Panc1 (cell line): ENCODE measurements at regions not wholly inside any gene's neighbourhood (a gene's known extent, or its start where the extent isn't known, plus 50 kb on each side); places are given as distances from the start of the nearest gene placed in this dataset.

ENCODE experiments used
- ATAC-seq: fragments of 200-7000 bp; cut with Tn5 transposase; 2 replicates; pipeline ENCODE4 v1.9.1; 2020; ENCODE audit warnings: mild to moderate bottlenecking, moderate library complexity
- BruUV-seq: library from RNA; stranded (reverse); fragments of 400-500 nt; replicated peaks from 2 replicates; lab custom pipeline; 2021; lab: Mats Ljungman, UMichigan
- CTCF ChIA-PET: fragments of 300-600 bp; sonication (Branson Sonifier 250); formaldehyde crosslinking; loops from one replicate; lab custom pipeline; 2022; ENCODE audit warnings: antibody characterized with exemption; lab: Charles Lee
- POLR2A ChIA-PET: fragments of 300-600 bp; sonication (Branson Sonifier 250); formaldehyde crosslinking; loops from one replicate; lab custom pipeline; 2022; ENCODE audit warnings: antibody characterized with exemption; lab: Charles Lee
- DNase-seq: peaks from one replicate; pipeline ENCODE4 v3.0.0-alpha.2; 2010; ENCODE audit warnings: low read depth, low spot score
- H3K27ac ChIP-seq: 2 replicates; pipeline ENCODE4 v1.5.1; 2011; ENCODE audit warnings: mild to moderate bottlenecking, low read length, inconsistent platforms
- H3K27me3 ChIP-seq: fragments of 200-500 bp; sonication (Bioruptor generic); 2 replicates; pipeline ENCODE4 v1.6.0; 2014; ENCODE audit warnings: low read length, inconsistent platforms; ENCODE audit not compliant: control insufficient read depth, insufficient read depth
- H3K36me3 ChIP-seq: fragments of 200-500 bp; sonication (Bioruptor generic); 2 replicates; pipeline ENCODE4 v1.5.1; 2014; ENCODE audit warnings: inconsistent platforms, mild to moderate bottlenecking, low read length, moderate library complexity; ENCODE audit not compliant: control insufficient read depth, insufficient read depth
- H3K4me1 ChIP-seq: 2 replicates; pipeline ENCODE4 v1.5.1; 2011; ENCODE audit warnings: inconsistent platforms, mild to moderate bottlenecking, low read length, moderate library complexity; ENCODE audit not compliant: control insufficient read depth, insufficient read depth
- H3K4me3 ChIP-seq, 2 experiments: 2 replicates each; pipeline ENCODE4 v1.5.1; 2011 to 2012; ENCODE audit warnings: low read depth in 2 of 2, low read length in 2 of 2, mild to moderate bottlenecking in 2 of 2, inconsistent platforms in 1 of 2, moderate library complexity in 1 of 2
- H3K9me3 ChIP-seq: fragments of 200-500 bp; sonication (Bioruptor generic); 2 replicates; pipeline ENCODE4 v1.5.1; 2014; ENCODE audit warnings: low read depth, mild to moderate bottlenecking, inconsistent platforms, low read length, moderate library complexity; ENCODE audit not compliant: control insufficient read depth, insufficient read depth
- CTCF ChIP-seq: fragments of 450-650 bp; IDR thresholded peaks from 2 replicates; pipeline ENCODE4 v1.5.1; 2017; ENCODE audit warnings: mild to moderate bottlenecking
- POLR2AphosphoS5 ChIP-seq: IDR thresholded peaks from 2 replicates; pipeline ENCODE4 v1.6.1; 2012; ENCODE audit warnings: mild to moderate bottlenecking, low read depth, low read length, moderate library complexity
- REST ChIP-seq, 2 experiments: IDR thresholded peaks; 2 replicates each; pipeline ENCODE4 v1.6.1; 2011 to 2012; ENCODE audit warnings: low read depth in 2 of 2, control low read depth in 1 of 2, low read length in 1 of 2, mild to moderate bottlenecking in 1 of 2, moderate library complexity in 1 of 2; ENCODE audit not compliant: insufficient read depth in 1 of 2
- SIN3A ChIP-seq: IDR thresholded peaks from 2 replicates; pipeline ENCODE4 v1.6.1; 2012; ENCODE audit warnings: low read depth, mild to moderate bottlenecking, low read length, moderate library complexity, borderline replicate concordance; ENCODE audit not compliant: insufficient read depth
- TCF7L2 ChIP-seq: IDR thresholded peaks from 2 replicates; pipeline ENCODE4 v1.6.1; 2011; ENCODE audit warnings: mild to moderate bottlenecking, low read depth, low read length, inconsistent platforms
- in situ Hi-C: cut with HindIII; loops from 2 replicates; pipeline ENCODE4 v1.10.0; 2016; ENCODE audit warnings: low sequenced_read_pairs, low pct_unique_long_range_greater_than_20kb
- intact Hi-C: fragments of 100-400 bp; cut with micrococcal nuclease; formaldehyde crosslinking; loops from one replicate; pipeline ENCODE4 v1.10.0; 2022; ENCODE audit not compliant: unreplicated experiment

GRCh38 chr3:59262076-59262498 is 212.3 kb upstream of the CFAP20DC start:
- Histone ChIP-seq H3K4me3 (no peak overlapping the region), H3K4me1 (no peaks in the 10 kb centered on the region; the same call in 1 of the 2 replicates), H3K9me3 (no peaks in the 10 kb centered on the region), H3K27me3 (no peaks in the 10 kb centered on the region; the same call in 1 of the 2 replicates), H3K36me3 (no peaks in the 10 kb centered on the region), H3K27ac (no peak overlapping the region)
- TF ChIP-seq TCF7L2 (no peak), POLR2AphosphoS5 (no peak), CTCF (no peak), SIN3A (no peak), REST (IDR thresholded peaks at IDR 0.05; ENCODE audit: insufficient read depth in 1 of 2, low read depth in 2 of 2, low read length in 1 of 2) (no peak)
- intact Hi-C loops (no loop called here), in situ Hi-C loops (no loop called here)
- CTCF ChIA-PET, result no interaction called here
- no peak for DNase-seq
- no TSS peak for BruUV-seq
- POLR2A ChIA-PET, result no interaction called here
- ATAC-seq, result no peak

- DNase-seq, result no peak
- no peaks in the 10 kb centered on the region for H3K36me3 ChIP-seq
- no TSS peak for BruUV-seq
- H3K4me3 ChIP-seq, result no peak overlapping the region
- TF ChIP-seq TCF7L2, result no peak
- no peak for TF ChIP-seq SIN3A
- no peak for TF ChIP-seq POLR2AphosphoS5
- no peak for TF ChIP-seq CTCF
- no peak for TF ChIP-seq REST (IDR thresholded peaks at IDR 0.05; ENCODE audit: insufficient read depth in 1 of 2, low read depth in 2 of 2, low read length in 1 of 2)
- in situ Hi-C loops, result no loop called here
- ChIA-PET POLR2A (no interaction called here), CTCF (no interaction called here)
- H3K9me3 ChIP-seq, result no peaks in the 10 kb centered on the region
- ATAC-seq, result no peak
- H3K27me3 ChIP-seq, result no peaks in the 10 kb centered on the region; the same call in 1 of the 2 replicates
- intact Hi-C loops, result no loop called here
- H3K4me1 ChIP-seq, result no peaks in the 10 kb centered on the region; the same call in 1 of the 2 replicates
- no peak overlapping the region for H3K27ac ChIP-seq
These were observed 211.2 kb upstream of the CFAP20DC start for GRCh38 chr3:59261009-59261408.
